PC-3 (cell line): ENCODE measurements at regions not wholly inside any gene's neighbourhood (a gene's known extent, or its start where the extent isn't known, plus 50 kb on each side); places are given as distances from the start of the nearest gene placed in this dataset.
A peak's percentile ranks its signal among the peaks of the same experiment; 100 is the strongest.

ENCODE experiments used
- ATAC-seq: fragments of 200-7000 bp; cut with Tn5 transposase; 2 replicates; pipeline ENCODE4 v1.9.1; 2020; ENCODE audit warnings: mild to moderate bottlenecking, moderate library complexity
- BruUV-seq: library from RNA; stranded (reverse); fragments of 400-500 nt; replicated peaks from 2 replicates; lab custom pipeline; 2021; lab: Mats Ljungman, UMichigan
- CTCF ChIA-PET: fragments of 300-600 bp; sonication (Branson Sonifier 250); formaldehyde crosslinking; loops from one replicate; lab custom pipeline; 2022; ENCODE audit warnings: antibody characterized with exemption; lab: Charles Lee
- POLR2A ChIA-PET: fragments of 300-600 bp; sonication (Branson Sonifier 250); formaldehyde crosslinking; loops from one replicate; lab custom pipeline; 2022; ENCODE audit warnings: antibody characterized with exemption; ENCODE audit not compliant: unreplicated experiment; lab: Charles Lee
- DNase-seq: peaks from one replicate; pipeline ENCODE4 v3.0.0-alpha.2; 2015
- H2AFZ ChIP-seq: fragments of 300-600 bp; sonication (generic); 2 replicates; pipeline ENCODE4 v1.6.0; 2016; ENCODE audit warnings: antibody characterized with exemption, low read length
- H3F3A ChIP-seq: fragments of 300-600 bp; sonication (generic); one replicate; pipeline ENCODE4 v1.6.0; 2017; ENCODE audit warnings: antibody characterized with exemption, low read length, control low read depth, mild to moderate bottlenecking; ENCODE audit not compliant: unreplicated experiment
- H3K27ac ChIP-seq: fragments of 300-600 bp; sonication (generic); 2 replicates; pipeline ENCODE4 v1.5.1; 2016; ENCODE audit warnings: mild to moderate bottlenecking, low read length
- H3K27me3 ChIP-seq: fragments of 300-600 bp; sonication (generic); 2 replicates; pipeline ENCODE4 v1.6.1; 2016; ENCODE audit warnings: low read length, mixed read lengths
- H3K36me3 ChIP-seq: fragments of 300-600 bp; sonication (generic); 2 replicates; pipeline ENCODE4 v1.6.1; 2016; ENCODE audit warnings: low read depth, mixed run types, low read length, mixed read lengths
- H3K4me1 ChIP-seq: fragments of 300-600 bp; sonication (generic); 2 replicates; pipeline ENCODE4 v1.5.1; 2016; ENCODE audit warnings: low read length; ENCODE audit not compliant: insufficient read depth
- H3K4me2 ChIP-seq: fragments of 300-600 bp; sonication (generic); 2 replicates; pipeline ENCODE4 v1.6.0; 2016; ENCODE audit warnings: low read length
- H3K4me3 ChIP-seq: fragments of 300-600 bp; sonication (generic); 2 replicates; pipeline ENCODE4 v1.5.1; 2016; ENCODE audit warnings: mild to moderate bottlenecking, low read length, mixed read lengths
- H3K79me2 ChIP-seq: fragments of 300-600 bp; sonication (generic); 2 replicates; pipeline ENCODE4 v1.6.1; 2017; ENCODE audit warnings: low read length, mixed read lengths
- H3K9ac ChIP-seq: fragments of 300-600 bp; sonication (generic); 2 replicates; pipeline ENCODE4 v1.6.0; 2016; ENCODE audit warnings: mild to moderate bottlenecking, low read length
- H3K9me2 ChIP-seq: fragments of 300-600 bp; sonication (generic); replicated peaks from 2 replicates; pipeline ENCODE4 v1.6.1; 2016; ENCODE audit warnings: mixed run types, low read length, mixed read lengths
- H3K9me3 ChIP-seq: fragments of 300-600 bp; sonication (generic); 2 replicates; pipeline ENCODE4 v1.6.1; 2016; ENCODE audit warnings: low read length, mixed read lengths
- H4K20me1 ChIP-seq: fragments of 300-600 bp; sonication (generic); 2 replicates; pipeline ENCODE4 v1.6.1; 2016; ENCODE audit warnings: low read length, mixed read lengths
- CTCF ChIP-seq: fragments of 300-600 bp; sonication (generic); conservative IDR thresholded peaks from 2 replicates; pipeline ENCODE4 v1.5.1; 2017; ENCODE audit warnings: antibody characterized with exemption, low read depth, mild to moderate bottlenecking, low read length
- EZH2 ChIP-seq: fragments of 300-600 bp; sonication (generic); IDR thresholded peaks from one replicate; pipeline ENCODE4 v1.6.1; 2017; ENCODE audit warnings: antibody characterized with exemption, mild to moderate bottlenecking, low read length; ENCODE audit not compliant: unreplicated experiment
- EZH2phosphoT487 ChIP-seq: fragments of 300-600 bp; sonication (generic); IDR thresholded peaks from 2 replicates; pipeline ENCODE4 v1.6.1; 2018; ENCODE audit warnings: mild to moderate bottlenecking, antibody characterized with exemption, low read length, borderline replicate concordance
- intact Hi-C: fragments of 100-400 bp; cut with micrococcal nuclease; formaldehyde crosslinking; loops from 2 replicates; pipeline ENCODE4 v1.9.0; 2023

GRCh38 chr7:115406219-115406618 is 484.3 kb downstream of the MDFIC start:
- Histone ChIP-seq H2AFZ (no peak overlapping the region), H3K4me3 (no peak overlapping the region), H4K20me1 (no peaks in the 10 kb centered on the region), H3K4me1 (no peaks in the 10 kb centered on the region), H3K27ac (no peak overlapping the region), H3K79me2 (no peaks in the 10 kb centered on the region), H3F3A (no peaks in the 10 kb centered on the region), H3K9ac (no peak overlapping the region), H3K27me3 (no peaks in the 10 kb centered on the region), H3K9me2 (no peaks in the 10 kb centered on the region), H3K4me2 (no peak overlapping the region), H3K9me3 (no peaks in the 10 kb centered on the region), H3K36me3 (no peaks in the 10 kb centered on the region)
- BruUV-seq, result no TSS peak
- ChIA-PET CTCF (no interaction called here), POLR2A (no interaction called here)
- ATAC-seq (no peak), DNase-seq (no peak)
- intact Hi-C loops, result no loop called here
- no peak for TF ChIP-seq CTCF
- TF ChIP-seq EZH2phosphoT487, result no peak
- no peak for TF ChIP-seq EZH2

GRCh38 chr7:115387137-115387536 is 465.2 kb downstream of the MDFIC start:
- CTCF ChIA-PET, result no interaction called here
- peaks cover 10% of the 10 kb centered on the region; the same call in 1 of the 2 replicates for H3K27me3 ChIP-seq
- no peaks in the 10 kb centered on the region for H3K4me1 ChIP-seq
- no peak overlapping the region for H2AFZ ChIP-seq
- H3K36me3 ChIP-seq, result no peaks in the 10 kb centered on the region
- no TSS peak for BruUV-seq
- no peak overlapping the region for H3K27ac ChIP-seq
- no peak overlapping the region for H3K9ac ChIP-seq
- H3K79me2 ChIP-seq, result no peaks in the 10 kb centered on the region
- no peaks in the 10 kb centered on the region for H4K20me1 ChIP-seq
- no peaks in the 10 kb centered on the region for H3K9me3 ChIP-seq
- no peak for DNase-seq
- no peaks in the 10 kb centered on the region for H3F3A ChIP-seq
- H3K4me2 ChIP-seq, result no peak overlapping the region
- H3K4me3 ChIP-seq, result no peak overlapping the region
- POLR2A ChIA-PET, result no interaction called here
- TF ChIP-seq EZH2phosphoT487 (no peak), EZH2 (no peak), CTCF (0 out of 2 replicates have a peak, but pooled peaks have one; percentile 16)
- no peak for ATAC-seq
- no peaks in the 10 kb centered on the region for H3K9me2 ChIP-seq
- intact Hi-C loops, result no loop called here

DNA sequence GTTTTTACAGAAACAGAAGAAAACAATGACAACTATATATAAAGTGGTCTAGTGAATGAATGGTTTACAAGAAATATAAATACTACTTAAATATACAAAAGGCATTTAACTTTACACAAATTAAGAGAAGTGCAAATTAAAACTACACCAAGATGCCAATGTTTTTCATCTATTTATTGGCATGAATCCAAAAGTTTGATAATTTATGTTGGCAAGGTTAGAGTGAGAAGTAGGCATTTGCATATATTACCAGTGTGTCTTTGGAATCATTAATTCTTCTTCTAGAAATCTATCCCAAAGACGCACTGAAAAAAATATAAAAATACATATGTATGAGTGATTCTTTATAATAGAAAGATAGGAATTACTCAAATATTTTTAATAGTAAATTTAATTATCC is 457.4 kb downstream of the MDFIC start:
- Histone ChIP-seq H3K79me2 (no peaks in the 10 kb centered on the region), H3K9me2 (no peaks in the 10 kb centered on the region), H3K27ac (no peak overlapping the region), H3F3A (no peaks in the 10 kb centered on the region), H3K4me1 (no peaks in the 10 kb centered on the region), H2AFZ (no peak overlapping the region), H4K20me1 (no peaks in the 10 kb centered on the region), H3K9ac (no peak overlapping the region), H3K36me3 (no peaks in the 10 kb centered on the region), H3K4me2 (no peak overlapping the region), H3K27me3 (peaks cover 3% of the 10 kb centered on the region; the same call in 1 of the 2 replicates), H3K4me3 (no peak overlapping the region), H3K9me3 (no peaks in the 10 kb centered on the region)
- DNase-seq, result no peak
- CTCF ChIA-PET, result no interaction called here
- no peak for ATAC-seq
- TF ChIP-seq EZH2 (no peak), CTCF (0 out of 2 replicates have a peak, but pooled peaks have one; percentile 5)
- intact Hi-C loops, result loop anchor here (10.0 kb wide), 1 partner anchor 365 kb away; no protein-coding TSS in a partner anchor
- BruUV-seq, result no TSS peak
- POLR2A ChIA-PET, result no interaction called here
